ENCODE measurements at regions not wholly inside any gene's neighbourhood (a gene's known extent, or its start where the extent isn't known, plus 50 kb on each side); places are given as distances from the start of the nearest gene placed in this dataset.

DNA sequence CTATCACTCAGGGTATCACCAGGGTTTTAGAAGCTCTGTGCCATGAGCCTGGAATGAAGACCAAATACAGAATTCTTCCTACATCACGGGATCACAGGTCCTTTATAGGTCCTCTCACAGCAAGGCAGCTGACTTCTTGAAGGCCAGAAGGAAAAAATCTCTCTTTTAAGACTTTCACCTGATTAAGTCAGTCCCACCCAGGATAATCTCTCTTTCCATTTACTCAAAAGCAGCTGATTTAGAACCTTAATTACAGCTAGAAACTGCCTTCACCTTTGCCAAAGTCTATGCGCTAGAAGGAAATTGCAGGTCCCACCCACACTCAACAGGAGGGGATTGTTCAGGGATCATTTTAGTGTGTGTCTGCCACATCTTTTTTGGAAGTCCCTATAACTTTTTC, 135.1 kb downstream of the RAB11FIP2 start:
- no peak for DNase-seq (ENCODE audit: low spot score)
- TF ChIP-seq, protein P1, sequence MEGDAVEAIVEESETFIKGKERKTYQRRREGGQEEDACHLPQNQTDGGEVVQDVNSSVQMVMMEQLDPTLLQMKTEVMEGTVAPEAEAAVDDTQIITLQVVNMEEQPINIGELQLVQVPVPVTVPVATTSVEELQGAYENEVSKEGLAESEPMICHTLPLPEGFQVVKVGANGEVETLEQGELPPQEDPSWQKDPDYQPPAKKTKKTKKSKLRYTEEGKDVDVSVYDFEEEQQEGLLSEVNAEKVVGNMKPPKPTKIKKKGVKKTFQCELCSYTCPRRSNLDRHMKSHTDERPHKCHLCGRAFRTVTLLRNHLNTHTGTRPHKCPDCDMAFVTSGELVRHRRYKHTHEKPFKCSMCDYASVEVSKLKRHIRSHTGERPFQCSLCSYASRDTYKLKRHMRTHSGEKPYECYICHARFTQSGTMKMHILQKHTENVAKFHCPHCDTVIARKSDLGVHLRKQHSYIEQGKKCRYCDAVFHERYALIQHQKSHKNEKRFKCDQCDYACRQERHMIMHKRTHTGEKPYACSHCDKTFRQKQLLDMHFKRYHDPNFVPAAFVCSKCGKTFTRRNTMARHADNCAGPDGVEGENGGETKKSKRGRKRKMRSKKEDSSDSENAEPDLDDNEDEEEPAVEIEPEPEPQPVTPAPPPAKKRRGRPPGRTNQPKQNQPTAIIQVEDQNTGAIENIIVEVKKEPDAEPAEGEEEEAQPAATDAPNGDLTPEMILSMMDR (IDR thresholded peaks at IDR 0.05), result no peak

DNA sequence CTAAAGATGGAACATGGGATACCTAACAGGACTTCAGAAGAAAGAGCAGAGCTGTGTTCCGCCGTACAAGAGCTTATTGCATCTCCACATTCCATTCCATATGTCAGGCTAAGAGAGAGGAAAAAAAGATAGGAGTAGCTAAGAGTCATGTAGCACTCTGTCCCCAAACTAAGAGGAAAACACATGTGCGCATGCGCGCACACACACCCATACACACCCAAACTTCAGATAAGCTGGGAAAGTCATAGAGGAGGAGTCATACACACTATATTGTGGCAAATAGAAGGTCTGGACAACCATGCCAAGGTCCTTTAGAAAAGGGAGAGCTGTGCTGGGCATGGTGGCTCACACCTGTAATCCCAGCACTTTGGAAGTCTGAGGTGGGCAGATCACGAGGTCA, 132.4 kb downstream of the RAB11FIP2 start:
- Histone ChIP-seq H3K4me3 (no peak overlapping the region), H3K27ac (no peak overlapping the region)
- TF ChIP-seq, protein P1 (IDR thresholded peaks at IDR 0.05), result no peak
- no peak for DNase-seq (ENCODE audit: low spot score)

More for the DNA sequence above, 135.1 kb downstream of the RAB11FIP2 start:
- Histone ChIP-seq H3K4me3 (no peak overlapping the region), H3K27ac (no peak overlapping the region)

DNA sequence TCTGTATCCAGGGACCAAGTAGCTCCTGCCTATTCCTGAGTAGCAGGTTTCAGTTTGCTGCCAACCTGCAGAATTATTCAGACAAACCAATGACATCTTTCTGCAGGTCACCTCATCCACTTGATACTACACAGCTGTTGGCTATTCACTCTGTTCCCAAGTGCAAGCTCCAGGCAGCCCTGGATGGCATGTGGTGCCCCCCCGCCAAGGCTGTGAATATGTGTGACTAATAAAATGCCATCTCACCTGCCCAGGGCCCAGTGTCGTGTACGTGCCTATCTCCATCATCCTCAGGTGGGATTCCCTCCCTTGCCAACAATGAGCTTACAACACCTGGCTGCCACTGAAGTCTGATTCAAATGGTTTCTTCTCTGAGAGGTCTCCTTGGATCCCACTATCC, 125.8 kb downstream of the RAB11FIP2 start:
- no peak for DNase-seq (ENCODE audit: low spot score)
- no peak overlapping the region for H3K4me3 ChIP-seq
- TF ChIP-seq, protein P1 (IDR thresholded peaks at IDR 0.05), result no peak
- no peak overlapping the region for H3K27ac ChIP-seq

DNA sequence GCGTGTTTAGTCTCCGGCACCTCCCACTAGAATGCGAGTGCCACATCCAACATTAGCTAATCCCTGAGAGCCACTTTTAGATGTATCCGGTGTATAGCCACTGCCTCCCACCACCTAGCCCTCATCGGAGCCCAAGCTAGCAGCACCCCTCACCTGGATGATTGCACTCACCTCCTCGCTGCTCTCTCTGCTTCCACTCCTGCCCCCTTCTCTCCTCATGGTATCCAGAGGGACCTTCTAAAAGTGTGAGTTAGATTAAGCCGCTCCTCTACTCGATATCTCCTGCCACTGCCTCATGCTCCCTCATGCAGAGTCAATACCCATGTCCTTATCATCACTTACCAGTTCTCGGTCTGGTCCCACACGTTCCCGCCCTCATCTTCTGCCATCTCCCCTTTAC, 125.3 kb downstream of the RAB11FIP2 start:
- no peak for DNase-seq (ENCODE audit: low spot score)
- TF ChIP-seq, protein P1 (IDR thresholded peaks at IDR 0.05), result no peak
- no peak overlapping the region for H3K4me3 ChIP-seq

DNA sequence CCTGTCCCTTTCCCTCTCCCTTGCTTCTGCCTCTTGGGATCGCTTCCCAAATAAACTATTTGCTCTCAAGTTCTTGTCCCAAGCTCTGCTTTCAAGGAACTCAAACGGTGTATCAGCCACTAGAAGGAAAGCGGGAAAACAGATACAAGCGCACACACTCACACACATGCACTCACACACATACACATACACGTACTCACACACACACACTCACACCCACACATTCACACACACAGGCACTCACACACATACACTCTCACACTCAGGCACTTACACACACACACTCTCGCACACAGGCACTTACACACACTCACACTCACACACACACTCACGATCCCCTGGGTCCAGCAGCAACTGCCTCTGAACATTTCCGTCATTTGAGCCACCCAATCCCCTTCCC, 121.9 kb downstream of the RAB11FIP2 start:
- no peak for DNase-seq (ENCODE audit: low spot score)
- Histone ChIP-seq H3K27ac (no peak overlapping the region), H3K4me3 (no peak overlapping the region)
- TF ChIP-seq, protein P1 (IDR thresholded peaks at IDR 0.05), result no peak

More for the DNA sequence above, 125.3 kb downstream of the RAB11FIP2 start:
- H3K27ac ChIP-seq, result no peak overlapping the region

DNA sequence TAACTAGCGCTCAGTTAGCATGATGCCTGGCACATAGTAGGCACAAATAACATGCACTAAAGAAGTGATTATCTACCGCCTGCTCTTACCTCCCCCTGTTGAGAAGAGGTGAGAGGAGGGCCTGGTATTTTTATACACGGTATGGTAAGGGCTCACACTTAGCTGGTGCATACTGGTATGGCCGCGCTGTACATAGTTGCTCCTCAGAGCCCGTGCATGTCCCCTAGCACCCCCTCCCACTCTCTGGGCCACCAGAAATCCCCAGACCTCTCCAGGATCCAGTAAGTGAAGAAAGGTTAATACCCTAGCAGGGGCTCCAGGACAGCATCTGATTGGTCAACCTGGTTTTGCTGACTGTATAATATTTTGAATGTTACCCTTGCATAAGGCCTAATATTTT, 121.4 kb downstream of the RAB11FIP2 start:
- Histone ChIP-seq H3K27ac (no peak overlapping the region), H3K4me3 (no peak overlapping the region)
- DNase-seq (ENCODE audit: low spot score), result no peak
- TF ChIP-seq, protein P1 (IDR thresholded peaks at IDR 0.05), result no peak

DNA sequence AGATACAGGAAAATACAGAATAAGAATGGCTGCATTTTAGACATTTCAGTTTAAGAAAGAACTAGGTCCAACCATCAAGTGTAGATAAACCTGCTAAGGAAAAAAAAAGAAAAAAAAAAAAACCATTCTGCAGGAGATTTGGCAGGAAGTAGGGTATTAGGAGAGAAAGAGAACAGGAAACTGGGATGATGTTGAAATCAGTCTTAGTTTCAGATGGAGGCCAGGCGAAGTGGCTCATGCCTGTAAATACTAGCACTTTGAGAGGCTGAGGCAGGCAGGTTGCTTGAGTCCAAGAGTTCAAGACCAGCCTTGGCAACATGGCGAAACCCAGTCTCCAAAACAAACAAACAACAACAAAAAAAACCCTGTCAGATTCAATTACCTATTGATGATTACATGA, 120.2 kb downstream of the RAB11FIP2 start:
- Histone ChIP-seq H3K4me3 (no peak overlapping the region), H3K27ac (no peak overlapping the region)
- TF ChIP-seq, protein P1 (IDR thresholded peaks at IDR 0.05), result no peak
- no peak for DNase-seq (ENCODE audit: low spot score)

Data from coronary artery (tissue), 2 donors.